Neural crest cell (in vitro differentiated cells): ENCODE measurements at regions not wholly inside any gene's neighbourhood (a gene's known extent, or its start where the extent isn't known, plus 50 kb on each side); places are given as distances from the start of the nearest gene placed in this dataset.

Source experiments
- DNase-seq: peaks from one replicate; pipeline ENCODE4 v3.0.0; 2021; ENCODE audit warnings: low read depth, mixed read lengths, low spot score
- H3K27ac Mint-ChIP-seq: one replicate; pipeline ENCODE4 v1.8.0; 2021; ENCODE audit warnings: mild to moderate bottlenecking, mixed read lengths; ENCODE audit not compliant: unreplicated experiment
- H3K27me3 Mint-ChIP-seq: 2 replicates; pipeline ENCODE4 v1.8.0; 2021; ENCODE audit warnings: low read depth, mild to moderate bottlenecking, mixed read lengths
- H3K36me3 Mint-ChIP-seq: 2 replicates; pipeline ENCODE4 v1.8.0; 2021; ENCODE audit warnings: low read depth, mild to moderate bottlenecking, mixed read lengths
- H3K4me1 Mint-ChIP-seq: 2 replicates; pipeline ENCODE4 v1.8.0; 2021; ENCODE audit warnings: mixed read lengths
- H3K4me3 Mint-ChIP-seq: one replicate; pipeline ENCODE4 v1.8.0; 2021; ENCODE audit warnings: mild to moderate bottlenecking, mixed read lengths
- H3K9me3 Mint-ChIP-seq: 2 replicates; pipeline ENCODE4 v1.8.0; 2021; ENCODE audit warnings: mixed read lengths
- TF ChIP-seq, protein P1 (sequence below): fragments of 200-600 bp; sonication (generic); conservative IDR thresholded peaks from 2 replicates; pipeline ENCODE4 v1.5.0; 2021; ENCODE audit warnings: antibody characterized with exemption, mild to moderate bottlenecking

DNA sequence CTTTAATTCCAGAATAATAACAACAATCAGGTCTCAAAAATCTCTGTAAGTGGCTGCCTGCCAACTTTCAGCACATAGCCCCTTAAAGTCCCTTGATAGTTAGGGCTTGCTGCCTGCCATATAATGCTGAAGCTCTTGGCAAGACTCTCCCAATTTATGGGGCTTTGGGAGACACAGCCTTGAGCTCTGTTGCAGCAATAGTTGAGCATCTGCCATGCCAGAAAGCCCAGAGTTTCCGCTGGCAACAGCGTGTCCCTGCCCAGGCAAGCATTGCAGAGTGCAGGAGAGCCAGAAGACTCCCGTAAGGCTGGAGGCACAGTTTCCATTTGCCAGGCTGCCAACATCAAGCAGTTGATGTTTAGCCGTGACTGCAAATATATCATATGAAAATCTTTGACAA, 678.5 kb upstream of the NUDT12 start:
- H3K36me3 Mint-ChIP-seq: no peaks in the 10 kb centered on the region
- DNase-seq: no peak
- no peaks in the 10 kb centered on the region for H3K27me3 Mint-ChIP-seq
- H3K27ac Mint-ChIP-seq: no peak overlapping the region
- H3K9me3 Mint-ChIP-seq: no peaks in the 10 kb centered on the region
- TF ChIP-seq, protein P1, sequence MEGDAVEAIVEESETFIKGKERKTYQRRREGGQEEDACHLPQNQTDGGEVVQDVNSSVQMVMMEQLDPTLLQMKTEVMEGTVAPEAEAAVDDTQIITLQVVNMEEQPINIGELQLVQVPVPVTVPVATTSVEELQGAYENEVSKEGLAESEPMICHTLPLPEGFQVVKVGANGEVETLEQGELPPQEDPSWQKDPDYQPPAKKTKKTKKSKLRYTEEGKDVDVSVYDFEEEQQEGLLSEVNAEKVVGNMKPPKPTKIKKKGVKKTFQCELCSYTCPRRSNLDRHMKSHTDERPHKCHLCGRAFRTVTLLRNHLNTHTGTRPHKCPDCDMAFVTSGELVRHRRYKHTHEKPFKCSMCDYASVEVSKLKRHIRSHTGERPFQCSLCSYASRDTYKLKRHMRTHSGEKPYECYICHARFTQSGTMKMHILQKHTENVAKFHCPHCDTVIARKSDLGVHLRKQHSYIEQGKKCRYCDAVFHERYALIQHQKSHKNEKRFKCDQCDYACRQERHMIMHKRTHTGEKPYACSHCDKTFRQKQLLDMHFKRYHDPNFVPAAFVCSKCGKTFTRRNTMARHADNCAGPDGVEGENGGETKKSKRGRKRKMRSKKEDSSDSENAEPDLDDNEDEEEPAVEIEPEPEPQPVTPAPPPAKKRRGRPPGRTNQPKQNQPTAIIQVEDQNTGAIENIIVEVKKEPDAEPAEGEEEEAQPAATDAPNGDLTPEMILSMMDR: no peak
- H3K4me1 Mint-ChIP-seq: no peaks in the 10 kb centered on the region
- H3K4me3 Mint-ChIP-seq: no peak overlapping the region

DNA sequence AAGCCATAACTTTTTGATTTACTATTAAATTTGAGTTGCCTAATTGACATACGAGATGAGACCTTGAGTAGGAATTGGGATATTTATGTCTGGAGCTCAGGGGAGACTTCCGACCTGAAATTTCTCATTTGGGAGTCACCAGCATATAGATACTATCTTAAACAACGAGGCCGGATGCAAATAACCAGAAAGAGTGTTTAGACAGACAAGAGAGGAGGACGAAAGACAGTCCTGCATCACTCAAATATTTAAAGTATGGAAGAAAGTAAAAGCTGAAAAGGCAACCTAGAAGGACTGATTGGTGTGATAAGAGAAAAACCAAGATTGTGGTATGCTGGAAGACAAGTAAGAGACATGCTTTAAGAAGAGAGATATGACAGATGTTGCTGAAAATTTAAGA, 675.0 kb upstream of the NUDT12 start:
- H3K4me1 Mint-ChIP-seq: no peaks in the 10 kb centered on the region
- no peaks in the 10 kb centered on the region for H3K36me3 Mint-ChIP-seq
- no peaks in the 10 kb centered on the region for H3K27me3 Mint-ChIP-seq
- no peaks in the 10 kb centered on the region for H3K9me3 Mint-ChIP-seq
- DNase-seq: no peak
- H3K27ac Mint-ChIP-seq: no peak overlapping the region
- TF ChIP-seq, protein P1: no peak
- H3K4me3 Mint-ChIP-seq: no peak overlapping the region

DNA sequence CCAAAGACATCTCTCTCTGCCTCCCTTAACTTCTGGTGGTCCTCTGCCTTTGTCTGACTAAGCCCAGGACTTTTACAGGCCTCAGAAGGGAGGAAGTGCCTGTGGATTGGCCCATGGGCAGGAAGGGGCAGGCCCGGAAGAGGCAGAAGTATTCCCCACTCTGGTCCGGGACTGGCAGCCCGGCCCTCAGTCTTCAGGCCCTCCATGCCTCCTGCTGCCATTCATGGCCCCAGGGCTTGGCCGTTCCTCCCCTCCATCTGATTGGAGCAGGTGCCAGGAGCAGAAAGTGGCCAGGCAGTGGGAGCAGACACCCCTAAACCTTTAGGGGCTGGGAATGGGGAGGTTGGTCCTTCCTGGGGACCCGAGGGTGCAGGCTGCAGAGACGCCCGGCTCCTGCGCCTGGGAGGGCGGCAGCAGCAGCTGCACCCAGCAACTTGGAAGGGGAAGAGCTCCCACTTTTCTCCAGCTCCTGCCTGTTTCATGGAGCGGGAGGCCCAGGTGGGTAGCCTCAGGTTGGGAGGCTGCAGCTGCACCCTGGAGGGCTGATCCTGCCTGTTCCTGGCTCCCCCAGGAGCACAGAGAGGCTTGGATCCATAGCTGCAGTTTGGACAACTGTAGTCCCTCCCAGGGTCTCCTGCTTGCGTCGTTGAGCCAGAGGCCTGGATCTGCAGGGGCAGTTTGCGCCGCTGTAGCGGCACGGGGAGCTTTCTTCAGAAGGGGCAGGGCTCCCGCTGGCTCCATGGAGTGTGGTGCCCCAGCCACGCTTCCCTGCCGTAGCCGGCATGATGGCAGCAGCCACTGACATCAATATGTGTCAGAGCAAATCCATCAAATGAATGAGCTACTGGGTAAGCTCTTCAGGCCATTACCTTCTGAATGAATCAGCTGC, 661.5 kb upstream of the NUDT12 start:
- no peak for DNase-seq

DNA sequence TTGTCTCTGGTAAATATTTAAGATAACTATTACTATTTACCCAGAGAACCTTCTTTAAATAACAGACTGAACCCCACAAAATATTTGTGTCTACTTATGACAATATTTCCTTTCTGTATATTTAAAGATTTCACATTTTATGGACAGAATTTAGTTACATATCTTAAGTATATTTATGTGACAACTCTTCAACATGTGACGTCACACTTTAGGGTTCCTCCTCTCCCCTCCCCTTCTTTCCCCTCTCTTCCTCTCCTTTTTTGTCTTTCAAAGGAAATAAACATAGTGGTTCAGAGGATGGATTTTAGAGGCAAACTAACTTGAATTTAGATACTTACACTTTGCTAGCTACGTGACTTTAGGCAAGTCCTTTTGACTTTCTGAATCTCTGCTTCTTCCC, 655.6 kb upstream of the NUDT12 start:
- TF ChIP-seq, protein P1: no peak
- Mint-ChIP-seq H3K36me3 (no peaks in the 10 kb centered on the region), H3K9me3 (no peaks in the 10 kb centered on the region), H3K27me3 (no peaks in the 10 kb centered on the region), H3K4me1 (no peaks in the 10 kb centered on the region), H3K27ac (no peak overlapping the region), H3K4me3 (no peak overlapping the region)
- DNase-seq: no peak

More for the DNA sequence above, 661.5 kb upstream of the NUDT12 start:
- no peak overlapping the region for H3K27ac Mint-ChIP-seq
- no peaks in the 10 kb centered on the region for H3K4me1 Mint-ChIP-seq
- TF ChIP-seq, protein P1: no peak
- no peaks in the 10 kb centered on the region for H3K27me3 Mint-ChIP-seq
- no peaks in the 10 kb centered on the region for H3K36me3 Mint-ChIP-seq
- no peak overlapping the region for H3K4me3 Mint-ChIP-seq
- peaks cover 3% of the 10 kb centered on the region for H3K9me3 Mint-ChIP-seq

DNA sequence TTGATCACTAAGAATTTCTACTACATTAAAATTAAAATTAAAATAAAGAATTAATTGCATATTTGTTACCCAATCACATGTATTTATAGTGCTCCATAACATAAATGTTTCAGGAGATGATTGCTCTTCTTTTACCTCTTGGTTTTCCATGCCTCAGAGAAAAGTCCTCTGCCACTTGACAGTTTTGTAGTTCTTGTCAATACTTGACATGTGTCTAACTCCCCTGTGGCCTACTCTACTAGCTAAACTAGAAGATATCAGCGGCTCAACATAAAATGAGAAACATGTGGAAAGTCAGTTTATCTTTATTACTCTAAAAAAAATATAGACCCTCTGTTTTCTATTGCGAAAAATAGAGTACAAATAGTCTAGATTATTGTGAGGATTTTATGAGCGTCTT, 650.6 kb upstream of the NUDT12 start:
- Mint-ChIP-seq H3K27ac (no peak overlapping the region), H3K4me3 (no peak overlapping the region), H3K4me1 (no peaks in the 10 kb centered on the region), H3K36me3 (no peaks in the 10 kb centered on the region), H3K27me3 (no peaks in the 10 kb centered on the region), H3K9me3 (no peaks in the 10 kb centered on the region)
- DNase-seq: no peak
- TF ChIP-seq, protein P1: no peak
